HEK293 (cell line): ENCODE measurements at regions not wholly inside any gene's neighbourhood (a gene's known extent, or its start where the extent isn't known, plus 50 kb on each side); places are given as distances from the start of the nearest gene placed in this dataset.

Experiments
- CTCF ChIA-PET: fragments of 350-600 bp; formaldehyde crosslinking; extraction: SDS; loops from one replicate; lab custom pipeline; 2021; ENCODE audit warnings: antibody characterized with exemption; lab: Yijun Ruan, JAX
- POLR2A ChIA-PET: fragments of 300-600 bp; formaldehyde crosslinking; extraction: SDS; loops from one replicate; lab custom pipeline; 2020; ENCODE audit warnings: antibody characterized with exemption, inconsistent platforms; lab: Yijun Ruan, JAX
- H3K27ac ChIP-seq: fragments of 200-500 bp; sonication (Bioruptor generic); 2 replicates; pipeline ENCODE4 v1.5.1; 2014; ENCODE audit warnings: low read depth, low read length, control low read depth, inconsistent platforms; ENCODE audit errors: extremely low read depth
- H3K36me3 ChIP-seq, 2 experiments: fragments of 200-500 bp in 1 of 2; sonication (Bioruptor generic) in 1 of 2; 1 replicate in 1 of 2; 2 replicates in 1 of 2; pipeline ENCODE4 v1.5.1; 2014 to 2017; ENCODE audit warnings: inconsistent platforms in 2 of 2, low read length in 2 of 2; ENCODE audit not compliant: control insufficient read depth in 2 of 2, insufficient read depth in 1 of 2
- H3K4me1 ChIP-seq: fragments of 200-500 bp; sonication (Bioruptor generic); 2 replicates; pipeline ENCODE4 v1.5.1; 2014; ENCODE audit warnings: mild to moderate bottlenecking, low read length, inconsistent platforms; ENCODE audit not compliant: control insufficient read depth, insufficient read depth
- H3K4me3 ChIP-seq: 2 replicates; pipeline ENCODE4 v1.5.1; 2011; ENCODE audit warnings: low read depth, mild to moderate bottlenecking, control low read depth, low read length, moderate library complexity
- H3K9me3 ChIP-seq: fragments of 200-500 bp; sonication (Bioruptor generic); 2 replicates; pipeline ENCODE4 v1.5.1; 2014; ENCODE audit warnings: low read depth, low read length, inconsistent platforms; ENCODE audit not compliant: control insufficient read depth, insufficient read depth
- AEBP2 ChIP-seq: fragments of 450-650 bp; formaldehyde crosslinking; IDR thresholded peaks from 2 replicates; pipeline ENCODE4 v1.5.1; 2016; ENCODE audit warnings: missing biosample characterization, missing genetic modification characterization, borderline replicate concordance
- EGR2 ChIP-seq: fragments of 450-650 bp; formaldehyde crosslinking; IDR thresholded peaks from 2 replicates; pipeline ENCODE4 v1.5.1; 2016; ENCODE audit warnings: low read depth, missing biosample characterization, missing genetic modification characterization
- FEZF1 ChIP-seq: fragments of 450-650 bp; formaldehyde crosslinking; IDR thresholded peaks from 2 replicates; pipeline ENCODE4 v1.5.1; 2016; ENCODE audit warnings: missing biosample characterization, missing genetic modification characterization
- GLI4 ChIP-seq: fragments of 450-650 bp; formaldehyde crosslinking; IDR thresholded peaks from 2 replicates; pipeline ENCODE4 v1.5.1; 2016; ENCODE audit warnings: missing biosample characterization, missing genetic modification characterization
- GLIS1 ChIP-seq: fragments of 450-650 bp; formaldehyde crosslinking; IDR thresholded peaks from 2 replicates; pipeline ENCODE4 v1.5.1; 2016; ENCODE audit warnings: missing biosample characterization, missing genetic modification characterization
- GLIS2 ChIP-seq: fragments of 450-650 bp; formaldehyde crosslinking; IDR thresholded peaks from 2 replicates; pipeline ENCODE4 v1.5.1; 2016; ENCODE audit warnings: missing biosample characterization, missing genetic modification characterization
- IKZF3 ChIP-seq: fragments of 450-650 bp; IDR thresholded peaks from 2 replicates; pipeline ENCODE4 v1.5.0; 2018; ENCODE audit warnings: missing biosample characterization, mild to moderate bottlenecking, missing genetic modification characterization, moderate library complexity
- KLF7 ChIP-seq: fragments of 450-650 bp; formaldehyde crosslinking; IDR thresholded peaks from 2 replicates; pipeline ENCODE4 v1.5.1; 2016; ENCODE audit warnings: missing biosample characterization, missing genetic modification characterization, borderline replicate concordance
- OSR2 ChIP-seq: fragments of 450-650 bp; formaldehyde crosslinking; IDR thresholded peaks from 2 replicates; pipeline ENCODE4 v1.5.1; 2016; ENCODE audit warnings: missing biosample characterization, missing genetic modification characterization
- REPIN1 ChIP-seq: fragments of 450-650 bp; formaldehyde crosslinking; IDR thresholded peaks from 2 replicates; pipeline ENCODE4 v1.5.1; 2017; ENCODE audit warnings: missing biosample characterization, missing genetic modification characterization, low read depth
- ZBTB21 ChIP-seq: fragments of 450-650 bp; formaldehyde crosslinking; IDR thresholded peaks from 2 replicates; pipeline ENCODE4 v1.5.1; 2017; ENCODE audit warnings: missing biosample characterization, missing genetic modification characterization
- ZBTB7A ChIP-seq: fragments of 450-650 bp; formaldehyde crosslinking; IDR thresholded peaks from 2 replicates; pipeline ENCODE4 v1.5.1; 2016; ENCODE audit warnings: low read depth, missing biosample characterization, missing genetic modification characterization
- ZFHX2 ChIP-seq: fragments of 450-650 bp; formaldehyde crosslinking; conservative IDR thresholded peaks from 2 replicates; pipeline ENCODE4 v1.5.1; 2016; ENCODE audit warnings: missing biosample characterization, missing genetic modification characterization
- ZNF112 ChIP-seq: fragments of 450-650 bp; formaldehyde crosslinking; IDR thresholded peaks from 2 replicates; pipeline ENCODE4 v1.5.0; 2017; ENCODE audit warnings: missing biosample characterization, missing genetic modification characterization
- ZNF140 ChIP-seq: fragments of 450-650 bp; formaldehyde crosslinking; IDR thresholded peaks from 2 replicates; pipeline ENCODE4 v1.5.1; 2016; ENCODE audit warnings: missing biosample characterization, missing genetic modification characterization
- ZNF148 ChIP-seq: fragments of 450-650 bp; formaldehyde crosslinking; IDR thresholded peaks from 2 replicates; pipeline ENCODE4 v1.5.0; 2017; ENCODE audit warnings: missing biosample characterization, missing genetic modification characterization, borderline replicate concordance
- ZNF174 ChIP-seq: fragments of 450-650 bp; formaldehyde crosslinking; IDR thresholded peaks from 2 replicates; pipeline ENCODE4 v1.5.0; 2017; ENCODE audit warnings: missing biosample characterization, mild to moderate bottlenecking, missing genetic modification characterization
- ZNF19 ChIP-seq: fragments of 450-650 bp; formaldehyde crosslinking; IDR thresholded peaks from 2 replicates; pipeline ENCODE4; 2016; ENCODE audit warnings: missing biosample characterization, missing genetic modification characterization, low read depth
- ZNF423 ChIP-seq: fragments of 450-650 bp; formaldehyde crosslinking; IDR thresholded peaks from 2 replicates; pipeline ENCODE4 v1.5.1; 2016; ENCODE audit warnings: missing biosample characterization, missing genetic modification characterization
- ZNF514 ChIP-seq: fragments of 450-650 bp; formaldehyde crosslinking; IDR thresholded peaks from 2 replicates; pipeline ENCODE4 v1.5.1; 2016; ENCODE audit warnings: missing biosample characterization, missing genetic modification characterization
- ZNF624 ChIP-seq: fragments of 450-650 bp; formaldehyde crosslinking; IDR thresholded peaks from 2 replicates; pipeline ENCODE4 v1.5.1; 2017; ENCODE audit warnings: missing biosample characterization, missing genetic modification characterization
- ZNF704 ChIP-seq: fragments of 450-650 bp; formaldehyde crosslinking; IDR thresholded peaks from 2 replicates; pipeline ENCODE4 v1.5.1; 2016; ENCODE audit warnings: missing biosample characterization, missing genetic modification characterization
- ZNF777 ChIP-seq: fragments of 450-650 bp; formaldehyde crosslinking; IDR thresholded peaks from 2 replicates; pipeline ENCODE4 v1.5.1; 2017; ENCODE audit warnings: missing biosample characterization, missing genetic modification characterization, borderline replicate concordance
- ZSCAN30 ChIP-seq: fragments of 450-650 bp; IDR thresholded peaks from 2 replicates; pipeline ENCODE4 v1.5.1; 2018; ENCODE audit warnings: missing biosample characterization, mild to moderate bottlenecking, missing genetic modification characterization, moderate library complexity
- TF ChIP-seq, protein P1 (sequence below): fragments of 450-650 bp; IDR thresholded peaks from 2 replicates; pipeline ENCODE4 v1.5.1; 2018; ENCODE audit warnings: missing biosample characterization, mild to moderate bottlenecking, missing genetic modification characterization
- TF ChIP-seq, protein P2 (sequence below): sonication (generic); formaldehyde crosslinking; IDR thresholded peaks from 2 replicates; pipeline ENCODE4 v1.8.1; 2022; ENCODE audit warnings: mild to moderate bottlenecking, moderate library complexity, missing genetic modification reagents

DNA sequence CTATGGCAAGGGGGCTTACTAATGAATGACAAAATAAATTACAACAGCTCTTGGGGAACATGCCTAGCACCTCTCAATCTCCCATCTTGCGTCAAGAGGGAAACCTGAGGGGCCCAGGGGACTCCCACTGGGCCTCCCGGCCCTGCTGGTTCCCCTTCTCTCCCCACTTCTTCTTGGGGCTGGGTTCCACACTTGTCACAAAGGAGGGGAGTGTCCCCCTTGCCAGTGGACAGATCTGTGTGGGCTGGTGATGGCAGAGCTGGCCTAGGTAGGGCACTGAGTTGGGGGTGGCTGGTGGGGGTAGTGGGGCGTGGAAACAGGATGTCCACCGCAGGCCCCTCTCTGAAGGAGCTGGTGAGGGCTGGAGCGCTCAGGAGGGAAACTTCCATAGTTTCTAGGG lies 184.0 kb upstream of the HAAO start:
- CTCF ChIA-PET: interaction anchor here (1.0 to 9.8 kb wide), 7 partner anchors 11 to 508 kb away, joined by 3 to 106 read pairs (median 4); partner anchors contain the start of gene ZFP36L2
- H3K36me3 ChIP-seq: no peaks in the 10 kb centered on the region
- no peak overlapping the region for H3K27ac ChIP-seq
- no peak overlapping the region for H3K4me3 ChIP-seq
- no peaks in the 10 kb centered on the region for H3K9me3 ChIP-seq
- H3K4me1 ChIP-seq: no peaks in the 10 kb centered on the region
- TF ChIP-seq ZNF140 (tag by site-specific recombination): no peak
- no peak for TF ChIP-seq AEBP2 (tag by site-specific recombination)
- TF ChIP-seq FEZF1 (tag by site-specific recombination): no peak
- no peak for TF ChIP-seq KLF7 (tag by site-specific recombination)
- TF ChIP-seq, protein P1, sequence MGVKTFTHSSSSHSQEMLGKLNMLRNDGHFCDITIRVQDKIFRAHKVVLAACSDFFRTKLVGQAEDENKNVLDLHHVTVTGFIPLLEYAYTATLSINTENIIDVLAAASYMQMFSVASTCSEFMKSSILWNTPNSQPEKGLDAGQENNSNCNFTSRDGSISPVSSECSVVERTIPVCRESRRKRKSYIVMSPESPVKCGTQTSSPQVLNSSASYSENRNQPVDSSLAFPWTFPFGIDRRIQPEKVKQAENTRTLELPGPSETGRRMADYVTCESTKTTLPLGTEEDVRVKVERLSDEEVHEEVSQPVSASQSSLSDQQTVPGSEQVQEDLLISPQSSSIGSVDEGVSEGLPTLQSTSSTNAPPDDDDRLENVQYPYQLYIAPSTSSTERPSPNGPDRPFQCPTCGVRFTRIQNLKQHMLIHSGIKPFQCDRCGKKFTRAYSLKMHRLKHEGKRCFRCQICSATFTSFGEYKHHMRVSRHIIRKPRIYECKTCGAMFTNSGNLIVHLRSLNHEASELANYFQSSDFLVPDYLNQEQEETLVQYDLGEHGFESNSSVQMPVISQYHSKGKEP (tag by site-specific recombination): no peak
- no peak for TF ChIP-seq OSR2 (tag by site-specific recombination)
- no peak for TF ChIP-seq ZNF777 (tag by site-specific recombination)
- TF ChIP-seq ZNF423: no peak
- no peak for TF ChIP-seq ZNF19 (tag by site-specific recombination)
- no peak for TF ChIP-seq ZBTB7A (tag by site-specific recombination)
- no peak for TF ChIP-seq REPIN1
- TF ChIP-seq ZNF514 (tag by site-specific recombination): no peak
- no peak for TF ChIP-seq GLI4 (tag by site-specific recombination)
- TF ChIP-seq, protein P2, sequence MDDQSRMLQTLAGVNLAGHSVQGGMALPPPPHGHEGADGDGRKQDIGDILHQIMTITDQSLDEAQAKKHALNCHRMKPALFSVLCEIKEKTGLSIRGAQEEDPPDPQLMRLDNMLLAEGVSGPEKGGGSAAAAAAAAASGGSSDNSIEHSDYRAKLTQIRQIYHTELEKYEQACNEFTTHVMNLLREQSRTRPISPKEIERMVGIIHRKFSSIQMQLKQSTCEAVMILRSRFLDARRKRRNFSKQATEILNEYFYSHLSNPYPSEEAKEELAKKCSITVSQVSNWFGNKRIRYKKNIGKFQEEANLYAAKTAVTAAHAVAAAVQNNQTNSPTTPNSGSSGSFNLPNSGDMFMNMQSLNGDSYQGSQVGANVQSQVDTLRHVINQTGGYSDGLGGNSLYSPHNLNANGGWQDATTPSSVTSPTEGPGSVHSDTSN: no peak
- no peak for TF ChIP-seq ZNF112 (tag by site-specific recombination)
- TF ChIP-seq, all 188 proteins: peak for 0
- POLR2A ChIA-PET: no interaction called here

GRCh38 chr2:42974721-42975717 lies 182.6 kb upstream of the HAAO start:
- peak overlapping the region; percentile 20; the same call in 1 of the 2 replicates for H3K4me3 ChIP-seq
- no peak overlapping the region; the same call in 1 of the 2 replicates for H3K27ac ChIP-seq
- CTCF ChIA-PET: interaction anchor here (0.6 to 9.8 kb wide), 26 partner anchors 10 to 738 kb away, joined by 3 to 106 read pairs (median 4); partner anchors contain the start of gene ZFP36L2
- no peaks in the 10 kb centered on the region for H3K4me1 ChIP-seq
- POLR2A ChIA-PET: interaction anchor here (1.1 to 1.6 kb wide), 4 partner anchors 246 to 253 kb away, joined by 3 to 9 read pairs (median 6); partner anchors contain the start of gene ZFP36L2
- no peaks in the 10 kb centered on the region for H3K36me3 ChIP-seq
- H3K9me3 ChIP-seq: no peaks in the 10 kb centered on the region
- TF ChIP-seq ZNF624 (tag by site-specific recombination) (no peak), IKZF3 (tag by site-specific recombination) (0 out of 2 replicates have a peak, but pooled peaks have one; percentile 22), ZSCAN30 (tag by site-specific recombination) (0 out of 2 replicates have a peak, but pooled peaks have one; percentile 20), ZFHX2 (tag by site-specific recombination) (peak; percentile 71), ZNF148 (no peak), ZNF704 (no peak), GLIS1 (peak; percentile 29; the same call in 1 of the 2 replicates), ZBTB21 (no peak), ZNF174 (tag by site-specific recombination) (no peak), GLIS2 (peak; percentile 83), EGR2 (tag by site-specific recombination) (peak; percentile 73)
